A549 (cell line): ENCODE measurements at regions not wholly inside any gene's neighbourhood (a gene's known extent, or its start where the extent isn't known, plus 50 kb on each side); places are given as distances from the start of the nearest gene placed in this dataset.

ENCODE experiments used
- ATAC-seq, 2 experiments: fragments of 200-7000 bp in 1 of 2; fragments of >200 bp in 1 of 2; cut with Nextera tagmentation in 1 of 2; cut with Tn5 transposase in 1 of 2; 3 replicates each; pipeline versions ENCODE4 v1.8.0 to v1.9.1; 2018 to 2020; ENCODE audit warnings: mild to moderate bottlenecking in 1 of 2, moderate library complexity in 1 of 2
- CTCF ChIA-PET: fragments of 300-600 bp; sonication (Branson Sonifier 250); formaldehyde crosslinking; extraction: SDS; loops from one replicate; lab custom pipeline; 2021; ENCODE audit warnings: antibody characterized with exemption, inconsistent platforms; lab: Yijun Ruan, JAX
- POLR2A ChIA-PET: fragments of 350-600 bp; formaldehyde crosslinking; extraction: SDS; loops from one replicate; lab custom pipeline; 2021; ENCODE audit warnings: antibody characterized with exemption, inconsistent platforms; lab: Yijun Ruan, JAX
- DNase-seq, 2 experiments: peaks; one replicate each; pipeline versions ENCODE4 v3.0.0 to v3.0.0-alpha.2; 2011 to 2016; ENCODE audit warnings: low read depth in 1 of 2, low spot score in 1 of 2
- FAIRE-seq: peaks from 2 replicates; lab custom pipeline; 2011; peaks lifted over from hg19 to GRCh38; lab: Jason Lieb, UNC
- H3K27ac ChIP-seq, 2 experiments: fragments of >200 bp; sonication (Bioruptor Twin); formaldehyde crosslinking; 3 replicates each; pipeline ENCODE4 v1.5.1; 2016 to 2017
- H3K4me1 ChIP-seq: fragments of >200 bp; sonication (Bioruptor Twin); formaldehyde crosslinking; 3 replicates; pipeline ENCODE4 v1.6.1; 2016
- H3K4me2 ChIP-seq: fragments of >200 bp; sonication (Bioruptor Twin); formaldehyde crosslinking; 3 replicates; pipeline ENCODE4 v1.6.1; 2016
- H3K4me3 ChIP-seq: fragments of >200 bp; sonication (Bioruptor Twin); formaldehyde crosslinking; 3 replicates; pipeline ENCODE4 v1.5.1; 2016
- H3K9me3 ChIP-seq: fragments of >200 bp; sonication (Bioruptor Twin); formaldehyde crosslinking; 3 replicates; pipeline ENCODE4 v1.6.1; 2016
- BHLHE40 ChIP-seq: IDR thresholded peaks from 2 replicates; pipeline ENCODE4 v1.6.1; 2012; ENCODE audit warnings: low read depth, low read length, inconsistent platforms
- CEBPB ChIP-seq, 2 experiments: fragments of >200 bp in 1 of 2; sonication (Bioruptor Twin) in 1 of 2; formaldehyde crosslinking in 1 of 2; IDR thresholded peaks; 2 replicates each; pipeline ENCODE4 v1.6.1; 2012 to 2016
- CHD4 ChIP-seq: fragments of 200-600 bp; sonication (generic); IDR thresholded peaks from 2 replicates; pipeline ENCODE4 v1.6.1; 2016; ENCODE audit warnings: antibody characterized with exemption, mild to moderate bottlenecking, borderline replicate concordance
- E2F6 ChIP-seq: IDR thresholded peaks from 2 replicates; pipeline ENCODE4 v1.6.1; 2012; ENCODE audit warnings: low read depth, borderline replicate concordance
- EHF ChIP-seq: fragments of 250-450 bp; sonication (Bioruptor Pico); IDR thresholded peaks from 2 replicates; pipeline ENCODE4 v1.5.0; 2020; ENCODE audit warnings: mild to moderate bottlenecking
- FOSL2 ChIP-seq, 2 experiments: fragments of 450-650 bp in 1 of 2; fragments of >200 bp in 1 of 2; sonication (Bioruptor Twin) in 1 of 2; formaldehyde crosslinking; IDR thresholded peaks; 2 replicates each; pipeline versions ENCODE4 v1.5.0 to v1.6.1; 2016 to 2020; ENCODE audit warnings: mild to moderate bottlenecking in 1 of 2, moderate library complexity in 1 of 2
- HES2 ChIP-seq: fragments of >200 bp; sonication (Bioruptor Twin); formaldehyde crosslinking; IDR thresholded peaks from 2 replicates; pipeline ENCODE4 v1.6.1; 2016
- JUN ChIP-seq, 2 experiments: fragments of >200 bp; sonication (Bioruptor Twin); formaldehyde crosslinking; IDR thresholded peaks; 2 replicates in 1 of 2; 3 replicates in 1 of 2; pipeline ENCODE4 v1.6.1; 2016 to 2017
- MAFK ChIP-seq: fragments of 450-650 bp; IDR thresholded peaks from 2 replicates; pipeline ENCODE4 v1.6.1; 2014; ENCODE audit not compliant: partially characterized antibody
- PHF8 ChIP-seq: fragments of 200-600 bp; sonication (generic); IDR thresholded peaks from 2 replicates; pipeline ENCODE4 v1.6.1; 2016; ENCODE audit warnings: low read depth, mild to moderate bottlenecking, antibody characterized with exemption, moderate library complexity, borderline replicate concordance
- RAD21 ChIP-seq, 2 experiments: fragments of >200 bp in 1 of 2; sonication (Bioruptor Twin) in 1 of 2; formaldehyde crosslinking in 1 of 2; IDR thresholded peaks in 1 of 2; conservative IDR thresholded peaks in 1 of 2; 2 replicates in 1 of 2; 3 replicates in 1 of 2; pipeline ENCODE4 v1.6.1; 2012 to 2018; ENCODE audit warnings: inconsistent platforms in 1 of 2
- RCOR1 ChIP-seq: fragments of 150-350 bp; IDR thresholded peaks from 2 replicates; pipeline ENCODE4 v1.6.1; 2014; ENCODE audit warnings: antibody characterized with exemption, low read length, low read depth
- REST ChIP-seq: fragments of 200-600 bp; sonication (generic); IDR thresholded peaks from 2 replicates; pipeline ENCODE4 v1.6.1; 2016; ENCODE audit warnings: antibody characterized with exemption, mild to moderate bottlenecking, moderate library complexity
- RFX5 ChIP-seq: fragments of 450-650 bp; IDR thresholded peaks from 2 replicates; pipeline ENCODE4 v1.7.1; 2014; ENCODE audit warnings: antibody characterized with exemption, mild to moderate bottlenecking, moderate library complexity
- RNF2 ChIP-seq: fragments of 200-600 bp; sonication (generic); IDR thresholded peaks from 2 replicates; pipeline ENCODE4 v1.6.1; 2016; ENCODE audit warnings: low read depth, mild to moderate bottlenecking, antibody characterized with exemption, moderate library complexity, borderline replicate concordance
- SMC3 ChIP-seq: fragments of >200 bp; sonication (Bioruptor Twin); formaldehyde crosslinking; IDR thresholded peaks from 3 replicates; pipeline ENCODE4 v1.6.1; 2018; ENCODE audit warnings: inconsistent platforms
- SREBF2 ChIP-seq: fragments of 450-650 bp; IDR thresholded peaks from 2 replicates; pipeline ENCODE4 v1.6.1; 2014; ENCODE audit warnings: mild to moderate bottlenecking, moderate library complexity
- TFCP2L1 ChIP-seq: fragments of 250-450 bp; sonication (Bioruptor Pico); IDR thresholded peaks from 2 replicates; pipeline ENCODE4 v1.5.0; 2021; ENCODE audit warnings: mild to moderate bottlenecking
- TP53 ChIP-seq: fragments of 250-450 bp; sonication (Bioruptor Pico); IDR thresholded peaks from 2 replicates; pipeline ENCODE4 v1.5.0; 2021; ENCODE audit warnings: mild to moderate bottlenecking, moderate library complexity
- WGBS: methylation state at CpG from one replicate; pipeline ENCODE4 v1.1.6; 2017; ENCODE audit errors: missing lambda C conversion rate; 5-methylcytosine and 5-hydroxymethylcytosine counted together

GRCh38 chr3:23712656-23713559 is 92.8 kb upstream of the UBE2E1 start:
- no peak overlapping the region for H3K4me3 ChIP-seq
- TF ChIP-seq JUN (IDR thresholded peaks at IDR 0.05) (no peak), SREBF2 (no peak), CEBPB (IDR thresholded peaks at IDR 0.05) (peak; percentile 60 to 91; a peak in 3 of 4 replicates), RFX5 (no peak), RAD21 (conservative IDR thresholded peaks at IDR 0.05 in 1 of 2, IDR thresholded peaks at IDR 0.05 in 1 of 2) (peak; percentile 25 to 44; a peak in 3 of 5 replicates), EHF (CRISPR knock-in tag) (no peak), HES2 (no peak), FOSL2 (IDR thresholded peaks at IDR 0.05) (no peak), FOSL2 (CRISPR knock-in tag; IDR thresholded peaks at IDR 0.05) (no peak), SMC3 (no peak)
- peak overlapping the region in 1 of 2 experiments; percentile 1; a peak in 1 of 6 replicates for H3K27ac ChIP-seq
- FAIRE-seq (no peak), ATAC-seq (peak; percentile 30 to 74; a peak in 3 of 6 replicates), DNase-seq (peak in 1 of 2 experiments; percentile 38)
- WGBS, result 32% methylated on average over 8 of the region's 9 CpGs
- peaks cover 12% of the 10 kb centered on the region; the same call in 2 of the 3 replicates for H3K4me1 ChIP-seq
- H3K4me2 ChIP-seq, result peak overlapping the region; percentile 38
- ChIA-PET CTCF (interaction anchor here (0.5 to 1.1 kb wide), 2 partner anchors 15 to 35 kb away, joined by 4 to 5 read pairs; no protein-coding TSS in a partner anchor), POLR2A (no interaction called here)
- no peaks in the 10 kb centered on the region for H3K9me3 ChIP-seq

- Histone ChIP-seq H3K9me3 (no peaks in the 10 kb centered on the region), H3K4me3 (no peak overlapping the region), H3K27ac (no peak overlapping the region), H3K4me1 (peaks cover 12% of the 10 kb centered on the region; the same call in 2 of the 3 replicates), H3K4me2 (no peak overlapping the region)
- POLR2A ChIA-PET, result no interaction called here
- no peak for ATAC-seq
- no peak for FAIRE-seq
- 94% methylated on average over 4 of the region's 4 CpGs for WGBS
- DNase-seq, result no peak
- TF ChIP-seq RNF2, result no peak
- no peak for TF ChIP-seq RCOR1
- TF ChIP-seq CHD4, result no peak
- no peak for TF ChIP-seq REST
- TF ChIP-seq CEBPB (IDR thresholded peaks at IDR 0.05), result no peak
- TF ChIP-seq TFCP2L1, result no peak
- no peak for TF ChIP-seq MAFK
- no peak for TF ChIP-seq BHLHE40
- TF ChIP-seq PHF8, result no peak
- no peak for TF ChIP-seq TP53 (CRISPR knock-in tag)
- TF ChIP-seq E2F6, result no peak
- no peak for TF ChIP-seq JUN (IDR thresholded peaks at IDR 0.05)
- CTCF ChIA-PET, result interaction anchor here (1.1 kb wide), 1 partner anchor 35 kb away, joined by 5 read pairs; no protein-coding TSS in a partner anchor
Observed at GRCh38 chr3:23713641-23714040, 92.1 kb upstream of the UBE2E1 start.
